Common myeloid progenitor, CD34-positive (primary cell): ENCODE measurements at regions not wholly inside any gene's neighbourhood (a gene's known extent, or its start where the extent isn't known, plus 50 kb on each side); places are given as distances from the start of the nearest gene placed in this dataset.

Source experiments
- CTCF ChIA-PET: fragments of 350-600 bp; sonication (Branson Sonifier 250); formaldehyde crosslinking; loops from one replicate; lab custom pipeline; 2021; ENCODE audit warnings: antibody characterized with exemption; lab: Charles Lee
- POLR2A ChIA-PET: fragments of 350-600 bp; sonication (Branson Sonifier 250); formaldehyde crosslinking; loops from one replicate; lab custom pipeline; 2021; ENCODE audit warnings: antibody characterized with exemption; lab: Charles Lee
- DNase-seq, 3 donors: peaks; one replicate each; pipeline versions ENCODE4 v3.0.0 to v3.0.0-alpha.2; 2013
- H3K27ac ChIP-seq, 2 experiments: 1 replicate in 1 of 2; 2 replicates in 1 of 2; pipeline ENCODE4 v1.7.0; 2013; ENCODE audit warnings: inconsistent platforms in 2 of 2, low read length in 2 of 2, mild to moderate bottlenecking in 2 of 2, low read depth in 1 of 2, moderate library complexity in 1 of 2; ENCODE audit not compliant: severe bottlenecking in 2 of 2, insufficient read depth in 1 of 2, poor library complexity in 1 of 2
- H3K27me3 ChIP-seq, 5 experiments: replicated peaks in 2 of 5; 1 replicate in 3 of 5; 2 replicates in 2 of 5; pipeline versions ENCODE4 v1.6.1 to v1.7.0; 2013; ENCODE audit warnings: low read length in 4 of 5, mild to moderate bottlenecking in 2 of 5, moderate library complexity in 2 of 5, inconsistent platforms in 1 of 5; ENCODE audit not compliant: insufficient read depth in 5 of 5, control insufficient read depth in 4 of 5
- H3K36me3 ChIP-seq, 4 experiments: 1 replicate in 2 of 4; 2 replicates in 2 of 4; pipeline versions ENCODE4 v1.6.1 to v1.7.0; 2013; ENCODE audit warnings: low read length in 3 of 4, control low read depth in 1 of 4, mild to moderate bottlenecking in 1 of 4; ENCODE audit not compliant: control insufficient read depth in 4 of 4, insufficient read depth in 4 of 4
- H3K4me1 ChIP-seq, 4 experiments: 1 replicate in 3 of 4; 2 replicates in 1 of 4; pipeline versions ENCODE4 v1.6.1 to v1.7.1; 2013; ENCODE audit warnings: low read length in 3 of 4, mild to moderate bottlenecking in 3 of 4, control low read depth in 1 of 4, inconsistent platforms in 1 of 4, moderate library complexity in 1 of 4; ENCODE audit not compliant: control insufficient read depth in 4 of 4, insufficient read depth in 4 of 4; ENCODE audit errors: control extremely low read depth in 1 of 4
- H3K4me3 ChIP-seq, 7 experiments: 1 replicate in 4 of 7; 2 replicates in 3 of 7; pipeline versions ENCODE4 v1.5.1 to v1.7.0; 2013; ENCODE audit warnings: mild to moderate bottlenecking in 7 of 7, low read length in 6 of 7, moderate library complexity in 6 of 7, inconsistent platforms in 2 of 7, low read depth in 2 of 7, control low read depth in 1 of 7; ENCODE audit not compliant: insufficient read depth in 4 of 7, control insufficient read depth in 1 of 7; ENCODE audit errors: extremely low read depth in 1 of 7
- H3K9me3 ChIP-seq, 5 experiments: 1 replicate in 4 of 5; 2 replicates in 1 of 5; pipeline versions ENCODE4 v1.6.1 to v1.7.1; 2013; ENCODE audit warnings: low read length in 4 of 5, mild to moderate bottlenecking in 2 of 5, inconsistent platforms in 1 of 5, low read depth in 1 of 5, moderate library complexity in 1 of 5; ENCODE audit not compliant: control insufficient read depth in 4 of 5, insufficient read depth in 2 of 5; ENCODE audit errors: control extremely low read depth in 1 of 5
- WGBS: methylation state at CpG from one replicate; pipeline ENCODE4 v1.1.5; 2013; ENCODE audit not compliant: insufficient coverage; 5-methylcytosine and 5-hydroxymethylcytosine counted together

- Histone ChIP-seq H3K27me3 (no peaks in the 10 kb centered on the region), H3K36me3 (no peaks in the 10 kb centered on the region), H3K4me1 (no peaks in the 10 kb centered on the region), H3K9me3 (peaks cover 0 to 68% (median 59%) of the 10 kb centered on the region in 5 experiments), H3K4me3 (no peak overlapping the region), H3K27ac (no peak overlapping the region)
- no peak for DNase-seq
- WGBS, result 49% methylated on average over 23 of the region's 28 CpGs
- CTCF ChIA-PET, result no interaction called here
- POLR2A ChIA-PET, result no interaction called here
Measured at GRCh38 chr12:34401659-34402227, 379.4 kb downstream of the ALG10 start.

DNA sequence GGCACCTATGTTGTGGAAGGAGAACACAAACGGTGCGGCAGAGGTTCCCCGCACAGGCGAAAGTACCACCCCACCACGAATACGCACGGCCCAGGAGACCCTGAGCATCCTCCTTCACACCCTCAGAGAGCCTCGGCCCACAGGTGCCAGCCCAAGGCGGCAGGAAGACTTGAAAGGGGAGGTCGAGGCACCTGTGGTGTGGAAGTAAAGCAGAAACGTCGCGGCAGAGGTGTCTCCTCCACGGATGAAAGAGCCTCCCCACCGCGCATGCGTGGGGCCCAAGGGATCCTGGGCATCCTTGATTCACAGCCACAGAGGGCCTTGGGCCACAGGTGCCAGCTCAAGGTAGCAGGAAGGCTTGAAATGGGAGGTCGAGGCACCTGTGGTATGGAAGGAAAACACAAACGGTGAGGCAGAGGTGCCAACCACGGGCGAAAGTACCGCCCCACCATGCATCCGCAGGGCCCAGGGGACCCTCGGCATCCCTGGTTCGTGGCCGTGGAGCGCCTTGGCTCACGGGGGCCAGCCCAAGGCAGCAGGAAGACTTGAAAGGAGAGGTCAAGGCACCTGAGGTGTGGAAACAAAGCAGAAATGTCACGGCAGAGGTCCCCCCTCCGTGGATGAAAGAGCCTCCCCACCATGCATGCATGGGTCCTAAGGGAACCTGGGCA, 380.1 kb downstream of the ALG10 start:
- ChIA-PET CTCF (no interaction called here), POLR2A (no interaction called here)
- Histone ChIP-seq H3K27me3 (no peaks in the 10 kb centered on the region), H3K27ac (no peak overlapping the region), H3K4me1 (no peaks in the 10 kb centered on the region), H3K36me3 (no peaks in the 10 kb centered on the region), H3K4me3 (no peak overlapping the region), H3K9me3 (peaks cover 0 to 69% (median 59%) of the 10 kb centered on the region in 5 experiments)
- WGBS, result 61% methylated on average over 23 of the region's 30 CpGs
- DNase-seq, result no peak

GRCh38 chr12:34402899-34403705, 380.8 kb downstream of the ALG10 start:
- Histone ChIP-seq H3K27ac (no peak overlapping the region), H3K4me1 (no peaks in the 10 kb centered on the region), H3K4me3 (no peak overlapping the region), H3K27me3 (no peaks in the 10 kb centered on the region), H3K36me3 (no peaks in the 10 kb centered on the region), H3K9me3 (peaks cover 0 to 66% (median 52%) of the 10 kb centered on the region in 5 experiments)
- 77% methylated on average over 28 of the region's 33 CpGs for WGBS
- ChIA-PET POLR2A (no interaction called here), CTCF (no interaction called here)
- no peak for DNase-seq

DNA sequence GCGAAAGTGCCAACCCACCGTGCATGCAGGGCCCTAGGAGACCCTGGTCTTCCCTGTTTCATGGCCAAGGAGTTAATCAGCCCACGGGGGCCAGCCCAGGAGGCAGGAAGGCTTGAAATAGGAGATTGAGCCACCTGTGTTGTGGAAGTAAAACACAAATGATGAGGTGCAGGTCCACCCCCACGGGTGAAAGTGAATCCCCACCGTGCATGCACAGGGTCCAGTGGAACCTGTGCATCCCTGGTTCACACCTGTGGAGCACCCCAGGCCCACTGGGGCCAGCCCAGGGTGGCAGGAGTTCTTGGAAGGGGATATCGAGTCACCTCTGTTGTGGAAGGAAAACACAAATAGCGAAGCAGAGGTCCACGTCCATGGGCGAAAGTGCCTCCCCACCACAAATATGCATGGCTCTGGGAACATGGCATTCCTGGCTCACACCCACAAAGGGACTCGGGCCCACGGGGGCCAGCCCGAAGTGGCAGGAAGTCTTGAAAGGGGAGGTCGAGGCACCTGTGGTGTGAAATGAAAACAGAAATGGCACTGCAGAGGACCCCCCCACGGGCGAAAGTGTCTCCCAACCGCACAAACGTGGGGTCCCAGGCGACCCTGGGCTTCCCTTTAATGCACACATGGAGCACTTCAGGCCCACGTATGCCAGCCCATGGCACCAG, 381.5 kb downstream of the ALG10 start:
- H3K27ac ChIP-seq, result no peak overlapping the region
- POLR2A ChIA-PET, result no interaction called here
- no peak overlapping the region for H3K4me3 ChIP-seq
- peaks cover 1 to 69% (median 47%) of the 10 kb centered on the region in 5 experiments for H3K9me3 ChIP-seq
- no peaks in the 10 kb centered on the region for H3K4me1 ChIP-seq
- 61% methylated on average over 19 of the region's 19 CpGs for WGBS
- no peak for DNase-seq
- CTCF ChIA-PET, result no interaction called here
- H3K36me3 ChIP-seq, result no peaks in the 10 kb centered on the region
- H3K27me3 ChIP-seq, result no peaks in the 10 kb centered on the region

DNA sequence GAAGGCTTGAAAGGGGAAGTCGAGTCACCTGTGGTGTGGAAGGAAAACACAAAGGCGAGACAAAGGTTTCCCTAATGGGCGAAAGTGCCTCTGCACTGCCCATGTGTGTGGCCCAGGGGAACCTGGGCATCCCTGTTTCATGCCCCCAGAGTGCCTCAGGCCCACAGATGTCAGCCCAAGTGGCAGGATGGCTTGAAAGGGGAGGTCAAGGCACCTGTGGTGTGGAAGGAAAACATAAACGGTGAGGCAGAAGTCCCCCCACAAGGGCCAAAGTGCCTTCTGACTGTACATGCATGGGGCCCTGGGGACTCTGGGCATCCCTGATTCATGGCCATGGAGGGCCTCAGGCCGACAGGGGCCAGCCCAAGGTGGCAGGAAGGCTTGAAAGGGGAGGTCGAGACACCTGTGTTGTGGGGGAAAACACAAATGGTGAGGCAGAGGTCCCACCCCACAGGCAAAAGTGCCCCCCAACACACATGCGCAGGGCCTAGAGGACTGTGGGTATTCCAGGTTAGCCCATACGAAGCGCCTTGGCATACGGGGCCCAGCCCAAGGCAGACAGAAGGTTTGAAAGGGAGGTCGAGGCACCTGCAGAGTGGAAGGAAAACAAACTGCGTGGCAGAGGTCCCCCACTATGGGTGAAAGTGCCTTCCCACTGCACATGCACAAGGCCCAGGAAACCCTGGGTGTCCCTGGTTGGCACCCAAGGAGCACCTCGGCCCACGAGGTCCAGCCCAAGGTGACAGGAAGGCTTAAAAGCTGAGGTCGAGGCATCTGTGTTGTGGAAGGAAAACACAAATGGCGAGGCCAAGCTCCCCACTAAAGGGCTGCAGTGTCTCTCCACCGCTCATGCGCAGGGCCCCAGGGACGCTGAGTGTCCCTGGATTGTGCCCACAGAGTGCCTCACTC, 382.3 kb downstream of the ALG10 start:
- 72% methylated on average over 18 of the region's 19 CpGs for WGBS
- H3K9me3 ChIP-seq, result peaks cover 1 to 66% (median 43%) of the 10 kb centered on the region in 5 experiments
- no peaks in the 10 kb centered on the region for H3K27me3 ChIP-seq
- ChIA-PET POLR2A (no interaction called here), CTCF (no interaction called here)
- H3K4me1 ChIP-seq, result no peaks in the 10 kb centered on the region
- H3K4me3 ChIP-seq, result no peak overlapping the region
- no peak overlapping the region for H3K27ac ChIP-seq
- H3K36me3 ChIP-seq, result no peaks in the 10 kb centered on the region
- no peak for DNase-seq

DNA sequence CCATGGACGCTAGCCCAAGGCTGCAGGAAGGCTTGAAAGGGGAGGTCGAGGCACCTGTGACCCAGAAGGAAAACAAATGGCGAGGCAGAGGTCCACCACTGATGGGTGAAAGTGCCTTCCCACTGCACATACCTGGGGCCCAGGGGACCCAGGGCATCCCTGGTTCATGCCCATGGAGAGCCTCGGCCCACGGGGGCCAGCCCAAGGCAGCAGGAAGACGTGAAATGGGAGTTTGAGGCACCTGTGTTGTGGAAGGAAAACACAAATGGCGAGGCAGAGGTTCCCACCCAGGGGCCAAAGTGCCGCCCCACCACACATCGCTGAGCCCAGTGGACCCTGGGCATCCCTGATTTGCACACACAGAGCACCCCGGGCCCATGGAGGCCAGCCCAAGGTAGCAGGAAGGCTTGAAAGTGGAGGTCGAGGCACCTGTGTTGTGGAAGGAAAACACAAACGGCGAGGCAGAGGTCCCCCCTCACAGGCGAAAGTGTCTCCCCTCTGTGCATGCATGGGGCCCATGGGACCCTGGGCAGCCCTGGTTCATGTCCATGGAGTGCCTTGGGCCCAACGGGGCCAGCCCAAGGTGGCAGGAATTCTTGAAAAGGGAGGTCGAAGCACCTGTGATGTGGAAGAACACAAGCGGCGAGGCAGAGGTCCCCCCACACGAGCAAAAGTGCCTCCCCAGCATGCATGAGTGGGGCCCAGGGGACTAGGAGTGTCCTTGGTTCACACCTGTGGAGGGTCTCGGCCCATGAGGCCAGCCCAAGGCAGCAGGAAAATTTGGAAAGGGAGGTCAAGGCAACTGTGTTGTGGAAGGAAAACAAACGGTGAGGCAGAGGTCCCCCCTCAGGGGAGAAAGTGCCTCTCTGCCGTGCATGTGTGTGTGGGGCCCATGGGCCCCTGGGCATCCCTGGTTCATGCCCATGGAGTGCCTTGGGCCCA, 383.3 kb downstream of the ALG10 start:
- WGBS, result 67% methylated on average over 21 of the region's 22 CpGs
- DNase-seq, result no peak
- Histone ChIP-seq H3K4me3 (no peak overlapping the region), H3K27me3 (no peaks in the 10 kb centered on the region), H3K36me3 (no peaks in the 10 kb centered on the region), H3K27ac (no peak overlapping the region), H3K9me3 (peaks cover 1 to 63% (median 41%) of the 10 kb centered on the region in 5 experiments), H3K4me1 (no peaks in the 10 kb centered on the region)
- POLR2A ChIA-PET, result no interaction called here
- CTCF ChIA-PET, result no interaction called here
